ENCODE measurements at regions not wholly inside any gene's neighbourhood (a gene's known extent, or its start where the extent isn't known, plus 50 kb on each side); places are given as distances from the start of the nearest gene placed in this dataset.

GRCh38 chr10:131758062-131758938 is 142.5 kb upstream of the PPP2R2D start:
- no peak overlapping the region for H3K27ac ChIP-seq (replicated peaks in 1 of 4)
- H3K4me3 ChIP-seq: no peak overlapping the region
- WGBS: 82% methylated on average over 18 of the region's 18 CpGs
- no peak for DNase-seq (ENCODE audit: extremely low spot score)
- H3K27me3 ChIP-seq: peaks cover 0 to 14% (median 0%) of the 10 kb centered on the region in 4 donors
- peaks cover 0 to 4% (median 0%) of the 10 kb centered on the region in 4 donors for H3K9me3 ChIP-seq
- intact Hi-C loops (cut with DNase I): no loop called here
- no peaks in the 10 kb centered on the region for H3K36me3 ChIP-seq
- H3K4me1 ChIP-seq: no peaks in the 10 kb centered on the region
- TF ChIP-seq EP300 (IDR thresholded peaks at IDR 0.05): no peak
- TF ChIP-seq POLR2A (IDR thresholded peaks at IDR 0.05; ENCODE audit: low read depth): no peak
- TF ChIP-seq POLR2AphosphoS5 (IDR thresholded peaks at IDR 0.05): no peak
- no peak for TF ChIP-seq CTCF (IDR thresholded peaks at IDR 0.05)

GRCh38 chr10:131758939-131759301 is 141.9 kb upstream of the PPP2R2D start:
- WGBS: 80% methylated on average over 6 of the region's 9 CpGs
- intact Hi-C loops (cut with DNase I): no loop called here

GRCh38 chr10:131759347-131759746 is 141.5 kb upstream of the PPP2R2D start:
- Histone ChIP-seq H3K36me3 (no peaks in the 10 kb centered on the region), H3K9me3 (peaks cover 0 to 4% (median 0%) of the 10 kb centered on the region in 4 donors), H3K4me1 (no peaks in the 10 kb centered on the region), H3K27me3 (peaks cover 0 to 14% (median 0%) of the 10 kb centered on the region in 4 donors), H3K27ac (replicated peaks in 1 of 4) (no peak overlapping the region), H3K4me3 (no peak overlapping the region)
- no peak for DNase-seq (ENCODE audit: extremely low spot score)
- TF ChIP-seq EP300 (IDR thresholded peaks at IDR 0.05) (no peak), CTCF (IDR thresholded peaks at IDR 0.05) (no peak), POLR2A (IDR thresholded peaks at IDR 0.05; ENCODE audit: low read depth) (no peak), POLR2AphosphoS5 (IDR thresholded peaks at IDR 0.05) (no peak)
- intact Hi-C loops (cut with DNase I): no loop called here
- 95% methylated on average over 15 of the region's 15 CpGs for WGBS

More at GRCh38 chr10:131758939-131759301, 141.9 kb upstream of the PPP2R2D start:
- Histone ChIP-seq H3K27ac (replicated peaks in 1 of 4) (no peak overlapping the region), H3K9me3 (peaks cover 0 to 4% (median 0%) of the 10 kb centered on the region in 4 donors), H3K36me3 (no peaks in the 10 kb centered on the region), H3K27me3 (peaks cover 0 to 14% (median 0%) of the 10 kb centered on the region in 4 donors), H3K4me1 (no peaks in the 10 kb centered on the region), H3K4me3 (no peak overlapping the region)
- TF ChIP-seq CTCF (IDR thresholded peaks at IDR 0.05): no peak
- TF ChIP-seq POLR2A (IDR thresholded peaks at IDR 0.05; ENCODE audit: low read depth): no peak
- TF ChIP-seq POLR2AphosphoS5 (IDR thresholded peaks at IDR 0.05): no peak
- TF ChIP-seq EP300 (IDR thresholded peaks at IDR 0.05): no peak
- DNase-seq (ENCODE audit: extremely low spot score): no peak

DNA sequence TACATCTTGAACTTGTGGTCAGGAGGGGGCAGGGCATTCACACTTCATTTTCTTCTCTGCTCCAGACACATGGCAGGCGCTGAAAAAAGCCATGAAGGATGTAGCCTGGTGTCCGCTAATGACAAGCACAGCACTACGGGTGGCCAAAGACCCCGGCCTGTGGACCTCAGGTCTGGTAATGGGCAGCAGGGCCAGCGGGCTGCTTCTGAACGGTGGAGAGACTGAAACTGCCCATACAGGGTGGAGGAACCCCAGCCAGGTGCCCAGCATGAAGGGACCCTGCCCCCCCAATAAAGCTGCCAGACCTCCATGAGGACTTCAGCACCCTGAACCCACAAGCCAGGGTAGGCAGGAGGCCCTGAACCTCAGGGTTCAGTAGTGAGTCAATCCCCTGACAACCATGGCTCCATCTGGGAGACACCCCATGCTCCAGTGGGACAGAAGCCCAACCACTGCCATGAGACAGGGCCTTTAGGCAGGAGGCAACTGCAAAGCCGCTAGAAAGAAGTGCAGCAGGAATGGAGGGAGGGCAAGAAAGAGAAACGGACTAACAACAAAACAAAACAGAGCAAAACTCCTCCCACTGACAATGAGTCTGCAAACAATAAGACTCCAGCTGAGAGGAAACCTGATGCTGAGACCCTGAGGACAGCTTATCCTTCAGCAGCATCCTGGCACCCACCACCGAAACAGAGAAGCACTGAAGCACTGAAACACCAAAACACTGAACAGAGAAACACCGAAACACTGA is 140.2 kb upstream of the PPP2R2D start:
- Histone ChIP-seq H3K27me3 (peaks cover 0 to 14% (median 0%) of the 10 kb centered on the region in 4 donors), H3K27ac (replicated peaks in 1 of 4) (no peak overlapping the region), H3K4me1 (no peaks in the 10 kb centered on the region), H3K36me3 (no peaks in the 10 kb centered on the region), H3K4me3 (no peak overlapping the region), H3K9me3 (peaks cover 0 to 4% (median 0%) of the 10 kb centered on the region in 4 donors)
- WGBS: 78% methylated on average over 9 of the region's 10 CpGs
- intact Hi-C loops (cut with DNase I): no loop called here
- no peak for DNase-seq (ENCODE audit: extremely low spot score)
- TF ChIP-seq POLR2A (IDR thresholded peaks at IDR 0.05; ENCODE audit: low read depth) (no peak), CTCF (IDR thresholded peaks at IDR 0.05) (no peak), POLR2AphosphoS5 (IDR thresholded peaks at IDR 0.05) (no peak), EP300 (IDR thresholded peaks at IDR 0.05) (no peak)
